IPS DF 4.7 (cell line): ENCODE measurements at regions not wholly inside any gene's neighbourhood (a gene's known extent, or its start where the extent isn't known, plus 50 kb on each side); places are given as distances from the start of the nearest gene placed in this dataset.

ENCODE experiments used
- DNase-seq: peaks from one replicate; pipeline ENCODE4 v3.0.0-alpha.2; 2013; ENCODE audit warnings: low spot score; ENCODE audit errors: extremely low read depth

GRCh38 chr16:82567175-82567574 lies 59.6 kb upstream of the CDH13 start:
- DNase-seq: no peak

DNA sequence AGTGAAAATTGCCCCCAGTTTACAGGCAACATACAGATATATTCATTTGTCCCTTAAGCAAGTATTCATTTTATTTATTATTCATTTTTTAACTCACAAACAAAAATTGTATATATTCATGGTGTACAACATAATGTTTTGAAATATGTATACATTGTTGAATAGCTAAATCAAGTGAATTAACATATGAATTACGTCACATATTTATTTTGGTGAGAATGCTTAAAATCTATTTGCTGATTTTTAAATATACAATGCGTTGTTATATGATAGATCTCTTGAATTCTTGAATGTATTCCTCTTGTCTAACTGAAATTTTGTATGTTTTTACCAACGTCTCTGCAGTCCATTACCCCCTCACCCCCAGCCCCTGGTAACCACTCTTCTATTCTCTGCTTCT lies 63.4 kb upstream of the CDH13 start:
- no peak for DNase-seq

DNA sequence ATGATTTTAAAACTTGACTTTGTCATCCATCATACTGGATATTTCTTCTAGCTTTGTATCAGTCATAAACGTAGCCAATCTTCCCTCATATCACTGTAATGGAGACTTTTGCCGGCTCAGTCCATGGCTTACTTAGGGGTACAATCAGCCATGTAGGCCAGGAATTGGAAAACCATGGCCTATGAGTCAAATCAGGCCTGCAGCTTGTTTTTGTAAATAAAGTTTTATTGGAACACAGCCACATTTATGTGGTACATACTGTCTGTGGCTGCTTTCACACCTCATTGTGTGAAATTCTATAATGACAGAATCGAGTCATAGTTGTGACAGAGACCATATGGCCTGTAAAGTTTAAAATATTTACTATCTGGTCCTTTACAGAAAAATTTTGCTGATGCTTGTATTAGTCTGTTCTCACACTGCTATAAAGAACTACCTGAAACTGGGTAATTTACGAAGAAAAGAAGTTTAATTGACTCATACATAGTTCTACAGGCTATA lies 64.5 kb upstream of the CDH13 start:
- DNase-seq: no peak

DNA sequence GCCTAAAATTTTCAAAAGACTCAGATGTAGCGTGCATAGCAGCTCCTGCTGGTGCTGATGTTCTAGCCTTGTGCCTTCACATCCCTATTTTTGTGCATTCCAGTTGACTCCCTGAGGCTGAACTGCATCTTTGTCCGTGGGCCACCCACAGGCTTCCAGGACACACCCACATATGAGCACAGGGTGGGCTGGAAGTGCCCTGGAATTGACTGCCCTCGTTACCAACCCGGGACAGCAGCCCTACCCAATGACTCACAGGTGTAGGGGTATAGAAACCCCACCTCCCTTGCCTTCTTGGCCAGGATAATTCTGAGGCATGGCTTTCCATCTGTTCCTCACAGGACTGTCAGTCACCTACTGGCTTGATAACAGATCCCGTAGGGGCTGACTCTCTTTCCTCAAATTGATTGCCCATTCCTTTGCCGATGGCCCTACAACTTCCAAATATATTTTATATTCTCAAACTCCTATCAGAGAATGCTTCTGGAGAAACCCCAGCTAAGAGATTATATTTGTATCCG lies 65.9 kb upstream of the CDH13 start:
- DNase-seq: no peak

GRCh38 chr16:82544378-82545160 lies 82.2 kb upstream of the CDH13 start:
- no peak for DNase-seq

GRCh38 chr16:82542714-82543113 lies 84.1 kb upstream of the CDH13 start:
- no peak for DNase-seq

DNA sequence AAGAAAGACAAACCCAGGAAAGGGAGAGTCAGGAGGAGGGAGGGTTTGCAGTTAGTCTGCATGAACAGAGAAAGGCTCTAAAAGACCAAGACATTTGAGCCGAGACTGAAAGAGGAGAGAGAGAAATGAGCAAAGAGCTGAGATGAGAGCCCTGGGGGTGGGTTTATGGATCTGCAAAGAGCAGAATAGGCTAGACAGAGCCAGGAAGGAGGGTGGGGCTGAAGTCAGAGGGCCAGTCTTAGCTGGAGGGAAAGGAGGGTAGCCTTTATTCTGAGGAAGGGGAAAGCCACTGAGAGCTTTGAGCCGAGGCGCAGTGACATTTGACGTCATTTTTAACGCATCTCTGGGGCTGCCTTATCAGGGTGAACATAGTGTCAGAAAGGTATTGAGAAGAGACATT lies 85.7 kb upstream of the CDH13 start:
- DNase-seq: no peak

DNA sequence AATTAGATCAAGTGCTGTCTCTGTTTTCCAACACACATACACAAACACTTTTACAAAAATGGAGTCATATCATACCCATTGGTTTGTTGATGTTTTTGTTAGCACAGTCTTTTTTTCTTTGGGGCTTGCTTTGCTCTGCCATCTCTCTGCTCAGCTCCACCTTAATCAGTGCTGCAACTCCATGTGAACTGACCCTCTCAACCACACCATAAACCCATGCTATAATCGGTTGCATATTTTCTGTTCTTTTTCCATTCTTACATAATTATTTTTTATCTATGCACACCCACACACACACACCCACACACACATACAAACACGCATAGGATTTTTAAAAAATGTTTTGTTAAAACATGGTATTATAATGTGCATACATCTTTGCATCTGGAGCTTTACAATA lies 91.0 kb upstream of the CDH13 start:
- DNase-seq: no peak

- DNase-seq: no peak
These were observed 91.5 kb upstream of the CDH13 start for GRCh38 chr16:82535262-82535661.

DNA sequence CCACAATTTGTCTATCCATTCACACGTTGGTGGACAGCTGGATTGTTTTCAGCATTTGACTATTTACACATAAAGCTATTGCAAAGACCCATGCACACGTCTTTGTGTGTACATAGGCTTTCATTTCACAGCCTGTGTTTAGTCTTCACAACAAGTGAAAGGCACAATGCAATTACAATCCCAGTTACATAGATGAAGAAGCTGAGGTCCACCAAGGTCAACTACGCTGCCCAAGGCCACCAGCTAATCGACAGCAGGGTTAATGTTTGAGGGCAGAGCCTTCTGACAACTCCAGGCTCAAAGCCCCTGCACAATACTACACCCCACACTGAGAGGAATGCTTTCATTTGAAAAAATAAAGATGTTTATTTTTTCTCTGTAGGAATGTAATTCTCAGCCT lies 93.6 kb upstream of the CDH13 start:
- DNase-seq: no peak

DNA sequence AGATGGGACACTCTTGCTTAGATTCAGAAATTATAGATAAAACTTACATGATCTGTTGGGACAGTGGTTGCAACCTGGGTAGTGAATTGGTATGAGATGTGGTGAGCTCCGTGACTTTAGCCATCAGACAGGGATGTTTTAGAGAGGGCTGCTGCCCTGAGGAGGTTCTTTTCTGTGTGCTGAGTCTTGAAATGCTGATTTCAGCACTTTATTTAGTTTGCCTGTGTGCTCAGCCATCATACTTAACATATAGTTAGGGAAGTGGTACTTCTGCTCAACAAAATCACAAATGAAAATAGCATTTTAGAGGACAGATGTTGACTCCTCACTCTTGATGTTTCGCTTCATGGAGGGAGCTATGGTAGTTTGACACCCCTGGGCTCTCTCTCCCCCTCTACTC lies 95.9 kb upstream of the CDH13 start:
- DNase-seq: no peak

DNA sequence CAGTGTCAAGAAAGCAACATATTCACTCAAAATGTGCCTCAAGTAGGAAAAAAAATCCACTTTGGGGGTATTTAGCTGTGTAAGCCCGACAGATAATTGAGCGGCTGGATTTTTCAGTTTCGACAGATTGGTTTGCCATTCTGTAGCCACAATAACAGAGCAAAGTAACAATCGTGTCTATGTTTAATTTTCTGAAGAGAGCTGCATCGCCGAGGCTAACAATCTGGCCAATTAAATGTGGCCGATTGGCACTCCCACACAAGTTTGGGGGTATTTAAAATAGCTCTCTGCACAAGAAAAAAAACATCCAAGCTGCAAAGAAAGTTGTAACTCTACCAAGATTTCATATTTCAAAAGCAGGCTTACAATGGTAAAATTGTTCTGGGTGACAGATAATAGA lies 99.7 kb upstream of the CDH13 start:
- no peak for DNase-seq

- DNase-seq: no peak
These were observed 101.8 kb upstream of the CDH13 start for GRCh38 chr16:82524976-82525375.

DNA sequence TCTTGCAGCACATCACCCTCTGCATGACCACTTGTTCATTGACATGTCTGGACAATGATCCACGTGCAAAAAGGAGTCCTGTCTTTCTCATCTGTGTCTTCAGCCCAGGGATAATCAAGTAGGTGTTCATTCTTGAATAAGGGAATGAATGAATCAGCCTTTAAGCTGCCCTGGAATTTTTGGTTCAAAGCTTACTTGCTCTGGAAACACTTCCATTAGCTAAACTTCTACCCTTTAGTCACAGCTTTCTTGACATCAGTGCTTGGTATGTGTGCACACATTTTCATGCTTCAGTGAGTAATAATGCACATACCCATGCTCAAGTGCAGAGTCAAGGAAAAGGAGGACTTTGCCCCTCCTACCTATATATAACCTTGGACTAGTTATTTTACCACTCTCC lies 103.0 kb upstream of the CDH13 start:
- no peak for DNase-seq

- DNase-seq: no peak
These were observed 104.7 kb upstream of the CDH13 start for GRCh38 chr16:82522026-82522425.

GRCh38 chr16:82518811-82519210 lies 108.0 kb upstream of the CDH13 start:
- DNase-seq: no peak

GRCh38 chr16:82514262-82514661 lies 112.5 kb upstream of the CDH13 start:
- DNase-seq: no peak

GRCh38 chr16:82510789-82511305 lies 115.9 kb upstream of the CDH13 start:
- no peak for DNase-seq

GRCh38 chr16:82509691-82510430 lies 116.9 kb upstream of the CDH13 start:
- DNase-seq: no peak

GRCh38 chr16:82506692-82507670 lies 119.8 kb upstream of the CDH13 start:
- no peak for DNase-seq

- no peak for DNase-seq
These were observed 121.9 kb upstream of the CDH13 start for GRCh38 chr16:82504836-82505235.
